Kasumi-1 (cell line): ENCODE measurements at regions not wholly inside any gene's neighbourhood (a gene's known extent, or its start where the extent isn't known, plus 50 kb on each side); places are given as distances from the start of the nearest gene placed in this dataset.

Source experiments
- DNase-seq, 2 experiments: peaks; one replicate each; lab custom pipeline; 2025; lab: John Stamatoyannopoulos, UW

- no peak for DNase-seq
Observed at GRCh38 chr4:125060376-125060775, 254.4 kb upstream of the FAT4 start.

GRCh38 chr4:125049711-125050110, 265.0 kb upstream of the FAT4 start:
- no peak for DNase-seq

GRCh38 chr4:125045311-125045710, 269.4 kb upstream of the FAT4 start:
- no peak for DNase-seq

GRCh38 chr4:125044886-125045285, 269.9 kb upstream of the FAT4 start:
- no peak for DNase-seq

GRCh38 chr4:125043486-125043885, 271.3 kb upstream of the FAT4 start:
- DNase-seq, result no peak

- DNase-seq, result no peak
Observed at GRCh38 chr4:125042041-125042440, 272.7 kb upstream of the FAT4 start.

GRCh38 chr4:125041372-125041930, 273.3 kb upstream of the FAT4 start:
- no peak for DNase-seq

- DNase-seq, result no peak
Observed at GRCh38 chr4:125039550-125039949, 275.2 kb upstream of the FAT4 start.

GRCh38 chr4:125022855-125023501, 291.8 kb upstream of the FAT4 start:
- DNase-seq, result no peak

GRCh38 chr4:125021189-125021588, 293.6 kb upstream of the FAT4 start:
- DNase-seq, result no peak

- DNase-seq, result no peak
Observed at GRCh38 chr4:125020089-125021034, 294.4 kb upstream of the FAT4 start.

GRCh38 chr4:125016892-125017299, 297.9 kb upstream of the FAT4 start:
- DNase-seq, result no peak

GRCh38 chr4:125013891-125014290, 300.9 kb upstream of the FAT4 start:
- no peak for DNase-seq

GRCh38 chr4:125011646-125012045, 299.1 kb upstream of the ANKRD50 start:
- DNase-seq, result no peak

- no peak for DNase-seq
Observed at GRCh38 chr4:125010796-125011503, 298.4 kb upstream of the ANKRD50 start.

GRCh38 chr4:125008676-125009075, 296.1 kb upstream of the ANKRD50 start:
- DNase-seq, result no peak

GRCh38 chr4:125004676-125005075, 292.1 kb upstream of the ANKRD50 start:
- DNase-seq, result no peak

- DNase-seq, result no peak
Observed at GRCh38 chr4:125003840-125004239, 291.3 kb upstream of the ANKRD50 start.

- DNase-seq, result no peak
Observed at GRCh38 chr4:124997991-124998390, 285.5 kb upstream of the ANKRD50 start.

GRCh38 chr4:124997124-124997523, 284.6 kb upstream of the ANKRD50 start:
- DNase-seq, result no peak

- no peak for DNase-seq
Observed at GRCh38 chr4:124993838-124994237, 281.3 kb upstream of the ANKRD50 start.

- no peak for DNase-seq
Observed at GRCh38 chr4:124990398-124990797, 277.9 kb upstream of the ANKRD50 start.
